OCI-LY1 (cell line): ENCODE measurements at regions not wholly inside any gene's neighbourhood (a gene's known extent, or its start where the extent isn't known, plus 50 kb on each side); places are given as distances from the start of the nearest gene placed in this dataset.

Experiments used
- EZH2 ChIP-seq: fragments of 200-600 bp; sonication (generic), shearing (Covaris generic); IDR thresholded peaks from 2 replicates; pipeline ENCODE4 v1.8.0; 2017; ENCODE audit warnings: borderline replicate concordance, mixed run types, mild to moderate bottlenecking, antibody characterized with exemption, low read length, moderate library complexity, mixed read lengths
- TF ChIP-seq, protein P1 (sequence below): fragments of 200-600 bp; sonication (generic), shearing (Covaris generic); IDR thresholded peaks from 2 replicates; pipeline ENCODE4 v1.5.1; 2017; ENCODE audit warnings: mild to moderate bottlenecking, antibody characterized with exemption, low read length, moderate library complexity, mixed read lengths

DNA sequence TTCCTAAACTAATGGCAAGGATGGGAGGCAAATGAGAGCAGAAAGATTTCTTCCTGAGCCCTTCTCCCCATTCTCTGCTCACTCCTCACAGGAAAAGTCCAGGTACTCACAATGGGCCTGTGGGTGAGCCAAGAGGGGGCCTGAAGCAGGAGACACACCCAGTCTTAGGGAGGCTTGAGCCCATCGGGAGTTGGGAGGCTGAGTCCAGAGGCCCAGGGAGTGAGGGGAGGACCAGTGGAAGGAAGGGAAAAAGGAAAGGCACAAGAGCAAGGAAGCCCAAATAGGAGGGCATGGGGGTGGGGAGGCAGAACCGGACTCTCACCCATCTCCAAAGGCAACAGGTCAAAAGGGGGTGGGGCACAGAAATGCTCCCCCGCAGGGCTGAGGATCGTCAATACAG lies 68.1 kb upstream of the CNEP1R1 start:
- TF ChIP-seq, protein P1, sequence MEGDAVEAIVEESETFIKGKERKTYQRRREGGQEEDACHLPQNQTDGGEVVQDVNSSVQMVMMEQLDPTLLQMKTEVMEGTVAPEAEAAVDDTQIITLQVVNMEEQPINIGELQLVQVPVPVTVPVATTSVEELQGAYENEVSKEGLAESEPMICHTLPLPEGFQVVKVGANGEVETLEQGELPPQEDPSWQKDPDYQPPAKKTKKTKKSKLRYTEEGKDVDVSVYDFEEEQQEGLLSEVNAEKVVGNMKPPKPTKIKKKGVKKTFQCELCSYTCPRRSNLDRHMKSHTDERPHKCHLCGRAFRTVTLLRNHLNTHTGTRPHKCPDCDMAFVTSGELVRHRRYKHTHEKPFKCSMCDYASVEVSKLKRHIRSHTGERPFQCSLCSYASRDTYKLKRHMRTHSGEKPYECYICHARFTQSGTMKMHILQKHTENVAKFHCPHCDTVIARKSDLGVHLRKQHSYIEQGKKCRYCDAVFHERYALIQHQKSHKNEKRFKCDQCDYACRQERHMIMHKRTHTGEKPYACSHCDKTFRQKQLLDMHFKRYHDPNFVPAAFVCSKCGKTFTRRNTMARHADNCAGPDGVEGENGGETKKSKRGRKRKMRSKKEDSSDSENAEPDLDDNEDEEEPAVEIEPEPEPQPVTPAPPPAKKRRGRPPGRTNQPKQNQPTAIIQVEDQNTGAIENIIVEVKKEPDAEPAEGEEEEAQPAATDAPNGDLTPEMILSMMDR, result no peak
- no peak for TF ChIP-seq EZH2
